B cell (primary cell): ENCODE measurements at regions not wholly inside any gene's neighbourhood (a gene's known extent, or its start where the extent isn't known, plus 50 kb on each side); places are given as distances from the start of the nearest gene placed in this dataset.

Experiments
- ATAC-seq: fragments of 200-7000 bp; cut with Tn5 transposase; one replicate; pipeline ENCODE4 v1.10.0; 2021; ENCODE audit warnings: low read depth, mild to moderate bottlenecking, moderate number of reproducible peaks, moderate library complexity
- CTCF ChIA-PET: fragments of 350-600 bp; sonication (Branson Sonifier 250); formaldehyde crosslinking; loops from one replicate; lab custom pipeline; 2021; ENCODE audit warnings: antibody characterized with exemption, inconsistent platforms; lab: Charles Lee
- POLR2A ChIA-PET: fragments of 350-600 bp; sonication (Branson Sonifier 250); formaldehyde crosslinking; loops from one replicate; lab custom pipeline; 2021; ENCODE audit warnings: antibody characterized with exemption; lab: Charles Lee
- DNase-seq: peaks from one replicate; pipeline ENCODE4 v3.0.0; 2013
- H2AFZ ChIP-seq: 2 replicates; pipeline ENCODE4 v1.6.1; 2012; ENCODE audit warnings: mild to moderate bottlenecking, low read depth, low read length; ENCODE audit not compliant: insufficient read depth, poor library complexity, severe bottlenecking
- H3K27ac ChIP-seq, 2 donors: 1 replicate in 1 of 2; 2 replicates in 1 of 2; pipeline ENCODE4 v1.5.1; 2012 to 2013; ENCODE audit warnings: low read length in 2 of 2, mild to moderate bottlenecking in 2 of 2, moderate library complexity in 1 of 2
- H3K27me3 ChIP-seq, 4 experiments: fragments of 200-600 bp in 1 of 4; sonication (generic) in 1 of 4; replicated peaks in 1 of 4; 1 replicate in 2 of 4; 2 replicates in 2 of 4; pipeline versions ENCODE4 v1.6.1 to v1.7.0; 2013 to 2016; ENCODE audit warnings: low read length in 3 of 4, mild to moderate bottlenecking in 2 of 4, mixed read lengths in 1 of 4, moderate library complexity in 1 of 4; ENCODE audit not compliant: insufficient read depth in 4 of 4, control insufficient read depth in 3 of 4; ENCODE audit errors: control extremely low read depth in 1 of 4
- H3K36me3 ChIP-seq, 2 experiments: replicated peaks in 1 of 2; 1 replicate in 1 of 2; 2 replicates in 1 of 2; pipeline versions ENCODE4 v1.6.1 to v1.7.1; 2013; ENCODE audit warnings: low read length in 1 of 2; ENCODE audit not compliant: insufficient read depth in 2 of 2, control insufficient read depth in 1 of 2; ENCODE audit errors: control extremely low read depth in 1 of 2, extremely low read depth in 1 of 2
- H3K4me1 ChIP-seq, 2 donors: fragments of 200-600 bp in 1 of 2; sonication (generic) in 1 of 2; 1 replicate in 1 of 2; 2 replicates in 1 of 2; pipeline versions ENCODE4 v1.5.1 to v1.6.1; 2013 to 2017; ENCODE audit warnings: low read length in 2 of 2; ENCODE audit not compliant: control insufficient read depth in 2 of 2, insufficient read depth in 2 of 2
- H3K4me2 ChIP-seq: replicated peaks from 2 replicates; pipeline ENCODE3; 2012; ENCODE audit warnings: mild to moderate bottlenecking, low read depth, low read length; ENCODE audit not compliant: poor library complexity, severe bottlenecking
- H3K4me3 ChIP-seq, 5 experiments: fragments of 200-600 bp in 1 of 5; sonication (generic) in 1 of 5; 1 replicate in 3 of 5; 2 replicates in 2 of 5; pipeline versions ENCODE4 v1.5.1 to v1.7.0; 2011 to 2016; ENCODE audit warnings: low read length in 4 of 5, mild to moderate bottlenecking in 4 of 5, low read depth in 2 of 5, control low read depth in 1 of 5, moderate library complexity in 1 of 5; ENCODE audit not compliant: insufficient read depth in 1 of 5; ENCODE audit errors: control extremely low read depth in 1 of 5, extremely low read depth in 1 of 5
- H3K79me2 ChIP-seq: fragments of 200-600 bp; sonication (generic); one replicate; pipeline ENCODE4 v1.6.0; 2016; ENCODE audit warnings: low read length; ENCODE audit not compliant: control insufficient read depth, insufficient read depth
- H3K9ac ChIP-seq: fragments of 200-600 bp; sonication (generic); 2 replicates; pipeline ENCODE4 v1.6.1; 2017; ENCODE audit warnings: mild to moderate bottlenecking, low read length, moderate library complexity
- H3K9me3 ChIP-seq, 3 donors: one replicate each; pipeline versions ENCODE4 v1.6.1 to v1.7.1; 2013; ENCODE audit warnings: low read length in 2 of 3; ENCODE audit not compliant: control insufficient read depth in 2 of 3, insufficient read depth in 1 of 3; ENCODE audit errors: control extremely low read depth in 1 of 3
- H4K20me1 ChIP-seq: 2 replicates; pipeline ENCODE4 v1.6.0; 2012; ENCODE audit warnings: mild to moderate bottlenecking, low read length; ENCODE audit not compliant: insufficient read depth, control insufficient read depth, poor library complexity, severe bottlenecking
- H3K27ac Mint-ChIP-seq: one replicate; pipeline ENCODE4 v1.8.0; 2021; ENCODE audit warnings: mixed read lengths
- H3K27me3 Mint-ChIP-seq: one replicate; pipeline ENCODE4 v1.8.0; 2021; ENCODE audit warnings: mixed read lengths
- H3K4me1 Mint-ChIP-seq: one replicate; pipeline ENCODE4 v1.8.0; 2021; ENCODE audit warnings: mixed read lengths
- H3K4me3 Mint-ChIP-seq: one replicate; pipeline ENCODE4 v1.8.0; 2021; ENCODE audit warnings: mixed read lengths
- H3K9me3 Mint-ChIP-seq: one replicate; pipeline ENCODE4 v1.8.0; 2022; ENCODE audit warnings: mixed read lengths; ENCODE audit not compliant: insufficient read depth
- CTCF ChIP-seq: fragments of 200-600 bp; IDR thresholded peaks from one replicate; pipeline ENCODE4 v1.8.0; 2022; ENCODE audit warnings: antibody characterized with exemption, mild to moderate bottlenecking
- EZH2 ChIP-seq: IDR thresholded peaks from 2 replicates; pipeline ENCODE4 v1.6.1; 2012; ENCODE audit warnings: borderline replicate concordance, low read depth, mild to moderate bottlenecking, moderate library complexity, low read length; ENCODE audit not compliant: insufficient read depth, poor library complexity, severe bottlenecking
- WGBS: methylation state at CpG from one replicate; pipeline ENCODE4 v1.1.5; 2013; ENCODE audit warnings: missing lambda C conversion rate; ENCODE audit not compliant: insufficient coverage; 5-methylcytosine and 5-hydroxymethylcytosine counted together
- intact Hi-C: fragments of 100-400 bp; cut with micrococcal nuclease; formaldehyde crosslinking; loops from one replicate; pipeline ENCODE4 v1.10.0; 2022

DNA sequence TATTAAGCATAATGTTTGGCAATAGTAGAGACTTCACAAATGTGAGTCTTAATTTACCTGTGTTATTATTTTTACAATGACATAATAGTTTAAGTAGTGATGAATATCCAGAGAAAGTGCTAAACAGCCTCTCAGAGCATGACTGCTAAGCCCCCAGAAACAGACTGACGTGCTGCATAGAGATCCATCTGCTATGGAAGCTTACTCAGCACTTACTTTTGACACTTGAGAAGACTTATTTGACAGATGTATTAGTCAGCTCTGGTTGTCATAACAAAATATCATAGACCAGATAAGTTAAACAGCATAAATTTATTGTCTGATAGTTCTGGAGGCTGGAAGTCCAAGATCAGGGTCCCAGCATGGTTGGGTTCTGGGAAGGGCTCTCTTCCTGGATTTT is 334.9 kb upstream of the MON1B start:
- no CpG with 5 or more reads among the region's 1 CpG for WGBS
- no peaks in the 10 kb centered on the region for H3K36me3 ChIP-seq
- peaks cover 2% of the 10 kb centered on the region for H3K9me3 Mint-ChIP-seq
- ChIA-PET POLR2A (no interaction called here), CTCF (no interaction called here)
- no peak overlapping the region for H3K27ac ChIP-seq
- no peak overlapping the region for H3K4me3 ChIP-seq
- H3K27me3 Mint-ChIP-seq: no peaks in the 10 kb centered on the region
- H3K79me2 ChIP-seq: no peaks in the 10 kb centered on the region
- no peak overlapping the region for H3K4me2 ChIP-seq
- no peaks in the 10 kb centered on the region for H3K4me1 ChIP-seq
- TF ChIP-seq CTCF (no peak), EZH2 (no peak)
- no peak overlapping the region for H3K4me3 Mint-ChIP-seq
- intact Hi-C loops: no loop called here
- H3K9ac ChIP-seq: no peak overlapping the region
- H3K27ac Mint-ChIP-seq: no peak overlapping the region
- H3K9me3 ChIP-seq: peaks cover 0 to 2% (median 0%) of the 10 kb centered on the region in 3 donors
- ATAC-seq (no peak), DNase-seq (no peak)
- H3K27me3 ChIP-seq: no peaks in the 10 kb centered on the region
- H4K20me1 ChIP-seq: no peaks in the 10 kb centered on the region
- no peak overlapping the region for H2AFZ ChIP-seq
- no peaks in the 10 kb centered on the region for H3K4me1 Mint-ChIP-seq

DNA sequence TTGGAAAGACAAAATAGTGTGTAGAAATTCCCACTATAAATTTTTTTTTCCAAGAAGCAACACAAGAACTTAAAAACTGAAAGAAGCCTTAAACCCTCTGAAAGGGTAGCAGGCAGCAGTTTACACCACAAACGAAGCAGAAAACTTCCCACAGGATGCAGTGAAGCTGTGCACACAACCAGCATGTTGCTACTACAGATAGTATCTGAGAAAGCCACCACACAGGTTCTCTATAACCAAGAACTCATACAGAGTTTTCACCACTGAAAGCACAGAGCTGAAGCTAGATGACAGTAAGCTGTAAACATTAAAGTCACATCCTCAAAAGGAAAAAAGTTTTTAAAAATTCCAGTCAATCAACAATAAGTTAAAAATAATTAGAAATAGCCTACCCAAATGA is 333.6 kb upstream of the MON1B start:
- Mint-ChIP-seq H3K27me3 (no peaks in the 10 kb centered on the region), H3K27ac (no peak overlapping the region), H3K4me1 (no peaks in the 10 kb centered on the region), H3K9me3 (peaks cover 2% of the 10 kb centered on the region), H3K4me3 (no peak overlapping the region)
- TF ChIP-seq CTCF: no peak
- TF ChIP-seq EZH2: no peak
- H3K27me3 ChIP-seq: no peaks in the 10 kb centered on the region
- ATAC-seq: no peak
- intact Hi-C loops: no loop called here
- no peaks in the 10 kb centered on the region for H4K20me1 ChIP-seq
- 0% methylated on average over 1 of the region's 1 CpG for WGBS
- H3K27ac ChIP-seq: no peak overlapping the region
- no peaks in the 10 kb centered on the region for H3K4me1 ChIP-seq
- no peak overlapping the region for H2AFZ ChIP-seq
- no peaks in the 10 kb centered on the region for H3K79me2 ChIP-seq
- POLR2A ChIA-PET: no interaction called here
- H3K4me2 ChIP-seq: no peak overlapping the region
- peaks cover 0 to 2% (median 0%) of the 10 kb centered on the region in 3 donors for H3K9me3 ChIP-seq
- CTCF ChIA-PET: no interaction called here
- H3K4me3 ChIP-seq: no peak overlapping the region
- H3K36me3 ChIP-seq: no peaks in the 10 kb centered on the region
- no peak for DNase-seq
- H3K9ac ChIP-seq: no peak overlapping the region
